ENCODE measurements at regions not wholly inside any gene's neighbourhood (a gene's known extent, or its start where the extent isn't known, plus 50 kb on each side); places are given as distances from the start of the nearest gene placed in this dataset.

DNA sequence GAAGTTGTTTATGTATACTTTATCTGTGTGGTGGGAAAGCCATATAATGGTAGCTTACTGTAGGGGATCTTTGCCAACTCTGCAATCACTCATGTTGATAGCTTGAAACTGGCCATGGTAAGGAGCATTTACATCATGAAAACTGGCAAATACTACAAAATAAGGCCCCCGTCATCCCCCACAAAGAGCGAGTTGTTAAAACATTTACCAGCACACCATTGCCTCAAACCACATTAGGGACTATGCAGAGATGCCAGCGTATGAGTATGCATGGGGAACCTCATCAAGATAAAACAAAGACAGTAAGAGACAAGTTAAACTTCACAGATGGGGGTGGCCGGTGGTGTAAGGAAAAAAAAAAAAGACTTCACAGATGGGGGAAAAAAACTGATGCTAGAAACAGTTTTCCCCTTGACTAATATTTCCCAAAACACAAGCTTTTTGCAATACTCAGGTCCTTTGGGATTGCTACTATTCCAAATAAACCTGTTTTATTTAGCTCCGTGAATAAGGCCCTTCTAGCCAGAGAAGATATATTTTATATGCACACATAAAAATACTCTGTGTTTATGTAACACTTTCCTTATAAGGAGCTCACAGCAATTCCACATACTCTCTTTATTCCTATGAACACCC is 70.6 kb upstream of the SERP2 start:
- TF ChIP-seq, protein P1, sequence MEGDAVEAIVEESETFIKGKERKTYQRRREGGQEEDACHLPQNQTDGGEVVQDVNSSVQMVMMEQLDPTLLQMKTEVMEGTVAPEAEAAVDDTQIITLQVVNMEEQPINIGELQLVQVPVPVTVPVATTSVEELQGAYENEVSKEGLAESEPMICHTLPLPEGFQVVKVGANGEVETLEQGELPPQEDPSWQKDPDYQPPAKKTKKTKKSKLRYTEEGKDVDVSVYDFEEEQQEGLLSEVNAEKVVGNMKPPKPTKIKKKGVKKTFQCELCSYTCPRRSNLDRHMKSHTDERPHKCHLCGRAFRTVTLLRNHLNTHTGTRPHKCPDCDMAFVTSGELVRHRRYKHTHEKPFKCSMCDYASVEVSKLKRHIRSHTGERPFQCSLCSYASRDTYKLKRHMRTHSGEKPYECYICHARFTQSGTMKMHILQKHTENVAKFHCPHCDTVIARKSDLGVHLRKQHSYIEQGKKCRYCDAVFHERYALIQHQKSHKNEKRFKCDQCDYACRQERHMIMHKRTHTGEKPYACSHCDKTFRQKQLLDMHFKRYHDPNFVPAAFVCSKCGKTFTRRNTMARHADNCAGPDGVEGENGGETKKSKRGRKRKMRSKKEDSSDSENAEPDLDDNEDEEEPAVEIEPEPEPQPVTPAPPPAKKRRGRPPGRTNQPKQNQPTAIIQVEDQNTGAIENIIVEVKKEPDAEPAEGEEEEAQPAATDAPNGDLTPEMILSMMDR (IDR thresholded peaks at IDR 0.05) = no peak

- TF ChIP-seq, protein P1 (IDR thresholded peaks at IDR 0.05) = no peak
Observed at GRCh38 chr13:44303681-44304432, 69.8 kb upstream of the SERP2 start.

DNA sequence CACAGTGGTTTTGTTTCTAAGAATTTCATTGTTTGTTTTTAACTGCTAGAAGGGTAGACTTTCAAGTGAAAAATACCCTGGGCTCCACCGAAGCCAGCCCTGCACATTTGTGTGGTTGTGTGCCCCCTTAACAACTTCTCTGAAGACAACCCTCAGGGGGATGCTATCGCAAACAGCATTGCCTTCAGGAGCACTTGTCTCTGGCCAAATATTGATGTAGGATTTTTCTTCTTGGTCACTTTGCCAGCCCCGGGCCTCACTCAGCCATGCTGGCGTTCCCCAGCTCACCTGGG is 69.2 kb upstream of the SERP2 start:
- TF ChIP-seq, protein P1 (IDR thresholded peaks at IDR 0.05) = no peak

GRCh38 chr13:44305286-44305685 is 68.3 kb upstream of the SERP2 start:
- TF ChIP-seq, protein P1 (IDR thresholded peaks at IDR 0.05) = no peak

- TF ChIP-seq, protein P1 (IDR thresholded peaks at IDR 0.05) = no peak
Observed at GRCh38 chr13:44305917-44306370, 67.7 kb upstream of the SERP2 start.

DNA sequence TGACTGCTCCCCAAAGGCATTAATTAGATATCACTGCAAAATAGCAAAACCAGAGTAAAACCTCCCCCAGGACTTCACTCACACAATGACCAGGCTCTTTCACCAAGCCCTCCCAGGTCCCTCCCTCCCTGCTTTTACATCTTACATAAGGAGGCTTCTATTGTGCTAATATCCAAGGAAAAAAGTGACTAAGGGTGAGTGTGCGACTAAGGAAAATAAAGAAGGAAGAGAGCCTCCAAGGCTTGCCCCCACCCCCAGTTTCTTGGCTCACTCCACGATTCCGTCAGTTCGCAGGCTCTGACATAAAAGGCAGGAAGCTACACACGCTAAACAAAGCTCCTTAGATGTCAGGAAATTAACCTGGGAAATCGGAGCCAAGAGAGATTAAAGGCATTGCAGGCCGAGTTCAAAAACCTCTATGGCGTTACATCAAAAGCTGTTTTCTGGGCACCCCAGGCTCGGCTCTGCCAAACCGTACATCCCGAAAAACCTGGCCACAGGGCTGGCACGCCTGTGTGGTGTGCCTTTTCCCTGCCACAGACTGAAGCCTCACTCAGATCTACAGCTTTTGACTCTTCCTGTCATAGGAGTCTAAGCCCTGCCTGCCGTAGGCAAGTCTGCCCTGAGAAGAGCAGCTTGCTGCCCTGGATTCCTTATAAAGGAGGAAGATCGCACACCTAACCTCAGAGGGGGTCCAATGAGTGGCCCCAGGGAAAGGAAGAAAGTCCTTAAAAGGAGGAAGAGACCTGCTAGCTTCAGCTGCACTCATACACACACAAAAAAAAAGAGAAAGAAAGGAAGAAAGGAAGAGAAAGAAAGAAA is 67.0 kb upstream of the SERP2 start:
- TF ChIP-seq, protein P1 (IDR thresholded peaks at IDR 0.05) = no peak

DNA sequence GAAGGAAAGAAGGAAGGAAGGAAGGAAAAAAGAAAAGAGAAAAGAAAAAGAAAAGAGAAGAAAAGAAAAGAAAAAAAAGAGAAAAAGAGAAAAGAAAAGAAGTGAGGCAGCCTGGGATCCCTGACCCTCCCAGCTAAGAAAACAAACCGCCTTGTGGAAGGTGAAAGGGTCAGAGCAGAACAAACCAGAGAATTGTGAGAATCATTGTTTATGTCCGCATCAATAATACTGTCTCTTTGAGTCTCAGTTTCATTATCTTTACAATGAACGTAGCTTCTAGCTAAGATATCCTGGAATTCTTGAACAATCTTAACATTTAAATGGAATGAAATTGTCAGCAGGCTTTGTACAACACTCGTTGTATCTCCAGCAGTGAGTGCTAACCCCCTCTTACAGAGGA is 66.4 kb upstream of the SERP2 start:
- TF ChIP-seq, protein P1 (IDR thresholded peaks at IDR 0.05) = no peak

Data from LNCAP (cell line).